Gastrocnemius medialis (tissue), 4 donors: ENCODE measurements at regions not wholly inside any gene's neighbourhood (a gene's known extent, or its start where the extent isn't known, plus 50 kb on each side); places are given as distances from the start of the nearest gene placed in this dataset.

Source experiments
- ATAC-seq, 2 donors: fragments of 150-250 bp; one replicate each; pipeline ENCODE4 v1.9.1; 2016
- DNase-seq, 2 donors: peaks; one replicate each; pipeline ENCODE4 v3.0.0-alpha.2; 2019
- H3K27ac ChIP-seq, 4 donors: fragments of 200-600 bp; sonication (generic); 1 replicate in 1 of 4; 2 replicates in 3 of 4; pipeline ENCODE4 v1.5.1; 2016 to 2018; ENCODE audit warnings: mild to moderate bottlenecking in 2 of 4, moderate library complexity in 1 of 4
- H3K27me3 ChIP-seq, 3 donors: fragments of 200-600 bp; sonication (generic) in 2 of 3; 1 replicate in 1 of 3; 2 replicates in 2 of 3; pipeline versions ENCODE4 v1.5.1 to v1.6.0; 2016 to 2019; ENCODE audit warnings: mild to moderate bottlenecking in 1 of 3, moderate library complexity in 1 of 3
- H3K36me3 ChIP-seq, 2 donors: fragments of 200-600 bp; sonication (generic) in 1 of 2; one replicate each; pipeline ENCODE4 v1.5.1; 2017 to 2018
- H3K4me1 ChIP-seq, 2 donors: fragments of 200-600 bp; sonication (generic) in 1 of 2; one replicate each; pipeline ENCODE4 v1.5.1; 2016 to 2017; ENCODE audit warnings: mild to moderate bottlenecking in 2 of 2
- H3K4me3 ChIP-seq, 4 donors: fragments of 200-600 bp; sonication (generic) in 3 of 4; 1 replicate in 1 of 4; 2 replicates in 3 of 4; pipeline ENCODE4 v1.5.1; 2016 to 2019; ENCODE audit warnings: mild to moderate bottlenecking in 2 of 4
- H3K9me3 ChIP-seq, 3 donors: fragments of 200-600 bp; sonication (generic) in 2 of 3; 1 replicate in 1 of 3; 2 replicates in 2 of 3; pipeline ENCODE4 v1.5.1; 2016 to 2019
- POLR2A ChIP-seq, 2 donors: fragments of 450-650 bp; IDR thresholded peaks; one replicate each; pipeline ENCODE4 v1.6.1; 2017; ENCODE audit warnings: antibody characterized with exemption in 2 of 2, mild to moderate bottlenecking in 2 of 2, moderate library complexity in 2 of 2
- in situ Hi-C, 4 donors: fragments of 200-750 bp; cut with MboI; loops; one replicate each; pipeline versions ENCODE4 v1.15.0 to v1.8.0; 2017; ENCODE audit warnings: low sequenced_read_pairs in 4 of 4
- intact Hi-C: fragments of 100-400 bp; cut with DNase I; formaldehyde crosslinking; loops from one replicate; pipeline ENCODE4 v1.15.1; 2023; ENCODE audit warnings: low total_unique reads
- TF ChIP-seq, protein P1 (sequence below), 5 experiments: fragments of 450-650 bp in 3 of 5; fragments of 200-600 bp in 2 of 5; sonication (generic) in 2 of 5; IDR thresholded peaks in 4 of 5; conservative IDR thresholded peaks in 1 of 5; 1 replicate in 4 of 5; 2 replicates in 1 of 5; pipeline ENCODE4 v1.5.1; 2016 to 2019; ENCODE audit warnings: antibody characterized with exemption in 5 of 5, mild to moderate bottlenecking in 3 of 5, moderate library complexity in 3 of 5

DNA sequence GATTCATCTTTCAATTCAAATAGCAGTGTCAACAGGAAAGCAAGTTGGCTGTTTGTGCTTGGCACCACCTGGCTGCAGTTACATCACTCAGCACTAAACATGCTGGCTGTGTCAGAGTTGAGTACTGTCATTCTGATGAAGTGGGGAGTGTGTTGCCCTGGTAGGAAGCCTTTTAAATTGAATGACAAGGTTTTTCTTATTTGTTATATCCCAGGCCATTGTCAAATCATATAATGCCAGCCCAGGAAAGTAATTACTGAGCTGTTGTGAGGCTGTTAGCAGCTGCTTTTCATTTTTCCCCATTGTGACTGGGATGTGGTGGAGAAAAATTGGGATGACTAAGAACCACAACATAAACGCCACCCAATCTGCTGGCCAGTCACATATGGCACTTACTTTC, 106.5 kb upstream of the PRKD1 start:
- TF ChIP-seq, protein P1, sequence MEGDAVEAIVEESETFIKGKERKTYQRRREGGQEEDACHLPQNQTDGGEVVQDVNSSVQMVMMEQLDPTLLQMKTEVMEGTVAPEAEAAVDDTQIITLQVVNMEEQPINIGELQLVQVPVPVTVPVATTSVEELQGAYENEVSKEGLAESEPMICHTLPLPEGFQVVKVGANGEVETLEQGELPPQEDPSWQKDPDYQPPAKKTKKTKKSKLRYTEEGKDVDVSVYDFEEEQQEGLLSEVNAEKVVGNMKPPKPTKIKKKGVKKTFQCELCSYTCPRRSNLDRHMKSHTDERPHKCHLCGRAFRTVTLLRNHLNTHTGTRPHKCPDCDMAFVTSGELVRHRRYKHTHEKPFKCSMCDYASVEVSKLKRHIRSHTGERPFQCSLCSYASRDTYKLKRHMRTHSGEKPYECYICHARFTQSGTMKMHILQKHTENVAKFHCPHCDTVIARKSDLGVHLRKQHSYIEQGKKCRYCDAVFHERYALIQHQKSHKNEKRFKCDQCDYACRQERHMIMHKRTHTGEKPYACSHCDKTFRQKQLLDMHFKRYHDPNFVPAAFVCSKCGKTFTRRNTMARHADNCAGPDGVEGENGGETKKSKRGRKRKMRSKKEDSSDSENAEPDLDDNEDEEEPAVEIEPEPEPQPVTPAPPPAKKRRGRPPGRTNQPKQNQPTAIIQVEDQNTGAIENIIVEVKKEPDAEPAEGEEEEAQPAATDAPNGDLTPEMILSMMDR (IDR thresholded peaks at IDR 0.05 in 4 of 5, conservative IDR thresholded peaks at IDR 0.05 in 1 of 5): no peak
- no peak for TF ChIP-seq POLR2A (IDR thresholded peaks at IDR 0.05)
- Histone ChIP-seq H3K4me3 (no peak overlapping the region), H3K4me1 (no peaks in the 10 kb centered on the region), H3K9me3 (no peaks in the 10 kb centered on the region), H3K27me3 (no peaks in the 10 kb centered on the region), H3K27ac (no peak overlapping the region), H3K36me3 (no peaks in the 10 kb centered on the region)
- in situ Hi-C loops (no loop called here), intact Hi-C loops (no loop called here)
- DNase-seq (no peak), ATAC-seq (no peak)

DNA sequence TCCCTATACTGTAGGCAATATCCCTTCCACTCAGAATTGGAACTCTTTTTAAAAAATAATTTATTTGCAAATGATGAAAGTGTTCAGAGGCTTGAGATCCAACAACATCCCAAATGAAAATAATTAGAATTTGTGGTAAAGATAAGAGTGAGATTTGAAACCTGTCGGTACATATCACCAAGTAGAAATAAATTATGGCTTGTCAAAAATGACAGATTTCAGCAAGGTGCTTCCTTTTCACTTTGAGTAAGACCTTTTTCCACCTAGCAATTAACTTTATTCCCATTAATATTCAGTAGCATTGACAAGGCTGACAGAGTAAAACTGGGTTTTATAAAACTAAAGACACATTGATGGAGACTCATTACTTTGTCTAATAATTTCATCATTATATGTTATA, 107.7 kb upstream of the PRKD1 start:
- Histone ChIP-seq H3K27me3 (no peaks in the 10 kb centered on the region), H3K36me3 (no peaks in the 10 kb centered on the region), H3K9me3 (no peaks in the 10 kb centered on the region), H3K27ac (no peak overlapping the region), H3K4me1 (no peaks in the 10 kb centered on the region), H3K4me3 (no peak overlapping the region)
- DNase-seq (no peak), ATAC-seq (no peak)
- intact Hi-C loops (no loop called here), in situ Hi-C loops (no loop called here)
- TF ChIP-seq, protein P1 (IDR thresholded peaks at IDR 0.05 in 4 of 5, conservative IDR thresholded peaks at IDR 0.05 in 1 of 5): no peak
- TF ChIP-seq POLR2A (IDR thresholded peaks at IDR 0.05): no peak

DNA sequence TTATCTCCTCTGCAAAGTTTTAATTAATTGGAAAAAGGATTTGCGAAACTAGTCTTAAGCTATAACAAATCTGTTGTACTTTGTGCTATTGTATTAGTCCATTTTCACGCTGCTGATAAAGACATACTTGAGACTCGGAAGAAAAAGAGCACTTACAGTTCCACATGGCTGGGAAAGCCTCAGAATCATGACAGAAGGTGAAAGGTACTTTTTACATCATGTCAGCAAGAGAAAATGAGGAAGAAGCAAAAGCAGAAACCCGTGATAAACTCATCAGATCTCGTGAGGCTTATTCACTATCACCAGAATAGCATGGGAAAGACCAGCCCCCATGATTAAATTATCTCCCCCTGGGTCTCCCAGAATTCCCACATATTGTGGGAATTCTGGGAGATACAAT, 118.1 kb upstream of the PRKD1 start:
- Histone ChIP-seq H3K4me3 (no peak overlapping the region), H3K36me3 (no peaks in the 10 kb centered on the region), H3K4me1 (no peaks in the 10 kb centered on the region), H3K27ac (no peak overlapping the region), H3K9me3 (no peaks in the 10 kb centered on the region), H3K27me3 (no peaks in the 10 kb centered on the region)
- no peak for DNase-seq
- TF ChIP-seq, protein P1 (IDR thresholded peaks at IDR 0.05 in 4 of 5, conservative IDR thresholded peaks at IDR 0.05 in 1 of 5): no peak
- TF ChIP-seq POLR2A (IDR thresholded peaks at IDR 0.05): no peak
- in situ Hi-C loops (no loop called here), intact Hi-C loops (no loop called here)
- ATAC-seq: no peak

DNA sequence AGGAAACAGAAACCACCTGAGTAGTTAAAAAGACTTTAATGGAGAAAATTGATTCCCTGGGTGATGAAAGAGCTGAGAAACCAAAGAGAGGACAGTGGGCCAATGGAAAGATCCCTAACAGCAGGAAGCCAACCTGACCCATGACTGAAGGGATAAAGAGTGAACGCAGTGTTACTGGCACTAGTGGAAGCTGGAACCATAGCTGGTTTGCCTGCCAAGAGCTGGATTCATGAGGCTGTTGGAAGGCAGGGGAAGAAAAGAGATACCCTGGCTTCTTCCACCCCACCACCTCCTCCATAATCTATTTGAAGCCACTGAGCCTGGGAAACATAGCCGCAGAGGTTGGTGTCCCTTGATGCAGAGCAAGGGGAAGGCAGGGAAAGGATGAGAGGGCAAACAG, 125.5 kb upstream of the PRKD1 start:
- H3K4me3 ChIP-seq: no peak overlapping the region
- in situ Hi-C loops: no loop called here

DNA sequence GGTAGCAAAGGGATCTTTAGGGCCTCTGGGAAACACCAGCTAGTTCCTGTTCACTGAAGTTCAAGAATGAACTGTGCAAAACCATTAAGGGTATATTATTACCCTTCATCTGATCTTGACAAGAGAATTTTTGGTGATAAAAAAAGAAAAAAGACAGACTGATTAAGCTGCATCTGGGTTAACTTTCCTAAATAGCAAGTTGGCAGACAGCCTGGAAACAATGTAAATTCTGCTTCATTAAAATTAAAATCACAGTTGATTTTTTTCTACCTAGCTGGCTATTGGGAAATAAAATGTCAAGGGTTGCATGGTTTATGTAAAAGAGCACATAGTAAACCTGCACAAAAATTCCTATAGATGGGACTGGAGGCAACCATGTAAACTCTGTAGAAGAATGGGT, 126.6 kb upstream of the PRKD1 start:
- ATAC-seq (no peak), DNase-seq (no peak)
- intact Hi-C loops: no loop called here
- H3K27ac ChIP-seq: no peak overlapping the region
- no peaks in the 10 kb centered on the region for H3K27me3 ChIP-seq
- no peaks in the 10 kb centered on the region for H3K9me3 ChIP-seq
- H3K4me3 ChIP-seq: no peak overlapping the region
- in situ Hi-C loops: no loop called here
- no peaks in the 10 kb centered on the region for H3K36me3 ChIP-seq
- no peak for TF ChIP-seq POLR2A (IDR thresholded peaks at IDR 0.05)
- TF ChIP-seq, protein P1 (IDR thresholded peaks at IDR 0.05 in 4 of 5, conservative IDR thresholded peaks at IDR 0.05 in 1 of 5): no peak
- H3K4me1 ChIP-seq: peaks cover 4 to 17% of the 10 kb centered on the region in 2 donors

More for the DNA sequence above, 125.5 kb upstream of the PRKD1 start:
- Histone ChIP-seq H3K27me3 (no peaks in the 10 kb centered on the region), H3K27ac (peak overlapping the region in 2 of 4 donors; percentile 25 to 47), H3K36me3 (no peaks in the 10 kb centered on the region), H3K4me1 (peaks cover 4 to 17% of the 10 kb centered on the region in 2 donors), H3K9me3 (no peaks in the 10 kb centered on the region)
- no peak for TF ChIP-seq POLR2A (IDR thresholded peaks at IDR 0.05)
- TF ChIP-seq, protein P1 (IDR thresholded peaks at IDR 0.05 in 4 of 5, conservative IDR thresholded peaks at IDR 0.05 in 1 of 5): no peak
- peak; percentile 92 to 94 for ATAC-seq
- peak; percentile 31 to 43 for DNase-seq
- intact Hi-C loops: no loop called here
